ENCODE measurements at regions not wholly inside any gene's neighbourhood (a gene's known extent, or its start where the extent isn't known, plus 50 kb on each side); places are given as distances from the start of the nearest gene placed in this dataset.

DNA sequence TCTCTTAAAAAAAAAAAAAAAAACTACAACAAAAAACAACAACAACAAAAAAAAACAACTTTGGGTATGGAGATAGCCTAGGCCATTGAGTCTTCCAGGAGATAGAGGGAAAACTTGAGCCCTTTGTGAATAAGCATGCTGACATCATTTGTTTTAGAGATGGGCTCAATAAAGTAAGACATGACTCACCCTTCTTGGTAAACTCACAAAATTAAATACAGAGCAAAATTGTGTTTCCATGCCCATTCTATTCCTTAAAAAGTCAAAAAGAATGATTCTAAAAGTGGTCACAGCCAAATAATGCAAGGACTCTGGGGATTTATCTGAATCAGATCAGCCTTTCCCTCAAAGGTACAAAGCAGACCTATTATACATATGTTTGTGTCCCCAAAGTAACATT lies 117.4 kb downstream of the ETAA1 start:
- TF ChIP-seq, protein P1, sequence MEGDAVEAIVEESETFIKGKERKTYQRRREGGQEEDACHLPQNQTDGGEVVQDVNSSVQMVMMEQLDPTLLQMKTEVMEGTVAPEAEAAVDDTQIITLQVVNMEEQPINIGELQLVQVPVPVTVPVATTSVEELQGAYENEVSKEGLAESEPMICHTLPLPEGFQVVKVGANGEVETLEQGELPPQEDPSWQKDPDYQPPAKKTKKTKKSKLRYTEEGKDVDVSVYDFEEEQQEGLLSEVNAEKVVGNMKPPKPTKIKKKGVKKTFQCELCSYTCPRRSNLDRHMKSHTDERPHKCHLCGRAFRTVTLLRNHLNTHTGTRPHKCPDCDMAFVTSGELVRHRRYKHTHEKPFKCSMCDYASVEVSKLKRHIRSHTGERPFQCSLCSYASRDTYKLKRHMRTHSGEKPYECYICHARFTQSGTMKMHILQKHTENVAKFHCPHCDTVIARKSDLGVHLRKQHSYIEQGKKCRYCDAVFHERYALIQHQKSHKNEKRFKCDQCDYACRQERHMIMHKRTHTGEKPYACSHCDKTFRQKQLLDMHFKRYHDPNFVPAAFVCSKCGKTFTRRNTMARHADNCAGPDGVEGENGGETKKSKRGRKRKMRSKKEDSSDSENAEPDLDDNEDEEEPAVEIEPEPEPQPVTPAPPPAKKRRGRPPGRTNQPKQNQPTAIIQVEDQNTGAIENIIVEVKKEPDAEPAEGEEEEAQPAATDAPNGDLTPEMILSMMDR (conservative IDR thresholded peaks at IDR 0.05; ENCODE audit: low read depth in 2 of 2), result no peak
- TF ChIP-seq, protein P2, sequence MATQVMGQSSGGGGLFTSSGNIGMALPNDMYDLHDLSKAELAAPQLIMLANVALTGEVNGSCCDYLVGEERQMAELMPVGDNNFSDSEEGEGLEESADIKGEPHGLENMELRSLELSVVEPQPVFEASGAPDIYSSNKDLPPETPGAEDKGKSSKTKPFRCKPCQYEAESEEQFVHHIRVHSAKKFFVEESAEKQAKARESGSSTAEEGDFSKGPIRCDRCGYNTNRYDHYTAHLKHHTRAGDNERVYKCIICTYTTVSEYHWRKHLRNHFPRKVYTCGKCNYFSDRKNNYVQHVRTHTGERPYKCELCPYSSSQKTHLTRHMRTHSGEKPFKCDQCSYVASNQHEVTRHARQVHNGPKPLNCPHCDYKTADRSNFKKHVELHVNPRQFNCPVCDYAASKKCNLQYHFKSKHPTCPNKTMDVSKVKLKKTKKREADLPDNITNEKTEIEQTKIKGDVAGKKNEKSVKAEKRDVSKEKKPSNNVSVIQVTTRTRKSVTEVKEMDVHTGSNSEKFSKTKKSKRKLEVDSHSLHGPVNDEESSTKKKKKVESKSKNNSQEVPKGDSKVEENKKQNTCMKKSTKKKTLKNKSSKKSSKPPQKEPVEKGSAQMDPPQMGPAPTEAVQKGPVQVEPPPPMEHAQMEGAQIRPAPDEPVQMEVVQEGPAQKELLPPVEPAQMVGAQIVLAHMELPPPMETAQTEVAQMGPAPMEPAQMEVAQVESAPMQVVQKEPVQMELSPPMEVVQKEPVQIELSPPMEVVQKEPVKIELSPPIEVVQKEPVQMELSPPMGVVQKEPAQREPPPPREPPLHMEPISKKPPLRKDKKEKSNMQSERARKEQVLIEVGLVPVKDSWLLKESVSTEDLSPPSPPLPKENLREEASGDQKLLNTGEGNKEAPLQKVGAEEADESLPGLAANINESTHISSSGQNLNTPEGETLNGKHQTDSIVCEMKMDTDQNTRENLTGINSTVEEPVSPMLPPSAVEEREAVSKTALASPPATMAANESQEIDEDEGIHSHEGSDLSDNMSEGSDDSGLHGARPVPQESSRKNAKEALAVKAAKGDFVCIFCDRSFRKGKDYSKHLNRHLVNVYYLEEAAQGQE (IDR thresholded peaks at IDR 0.05; ENCODE audit: unreplicated experiment), result no peak
- TF ChIP-seq NANOG (IDR thresholded peaks at IDR 0.05; ENCODE audit: borderline replicate concordance), result no peak
- no peak for TF ChIP-seq EZH2phosphoT487 (IDR thresholded peaks at IDR 0.05; ENCODE audit: unreplicated experiment)
- no peak for TF ChIP-seq POLR2AphosphoS5 (IDR thresholded peaks at IDR 0.05; ENCODE audit: low read depth)
- no peak for TF ChIP-seq ZNF331 (CRISPR knock-in tag; IDR thresholded peaks at IDR 0.05; ENCODE audit: low read depth)
- TF ChIP-seq ZNF114 (CRISPR knock-in tag; IDR thresholded peaks at IDR 0.05), result no peak
- no peak for TF ChIP-seq CREB1 (CRISPR knock-in tag; IDR thresholded peaks at IDR 0.05; ENCODE audit: low read depth)
- TF ChIP-seq EZH2 (IDR thresholded peaks at IDR 0.05; ENCODE audit: low read depth, unreplicated experiment), result no peak
- TF ChIP-seq STAT1 (IDR thresholded peaks at IDR 0.05; ENCODE audit: unreplicated experiment), result no peak
- TF ChIP-seq JUNB (IDR thresholded peaks at IDR 0.05; ENCODE audit: unreplicated experiment), result no peak
- TF ChIP-seq, protein P3, sequence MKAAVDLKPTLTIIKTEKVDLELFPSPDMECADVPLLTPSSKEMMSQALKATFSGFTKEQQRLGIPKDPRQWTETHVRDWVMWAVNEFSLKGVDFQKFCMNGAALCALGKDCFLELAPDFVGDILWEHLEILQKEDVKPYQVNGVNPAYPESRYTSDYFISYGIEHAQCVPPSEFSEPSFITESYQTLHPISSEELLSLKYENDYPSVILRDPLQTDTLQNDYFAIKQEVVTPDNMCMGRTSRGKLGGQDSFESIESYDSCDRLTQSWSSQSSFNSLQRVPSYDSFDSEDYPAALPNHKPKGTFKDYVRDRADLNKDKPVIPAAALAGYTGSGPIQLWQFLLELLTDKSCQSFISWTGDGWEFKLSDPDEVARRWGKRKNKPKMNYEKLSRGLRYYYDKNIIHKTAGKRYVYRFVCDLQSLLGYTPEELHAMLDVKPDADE (IDR thresholded peaks at IDR 0.05), result no peak
- TF ChIP-seq, protein P4, sequence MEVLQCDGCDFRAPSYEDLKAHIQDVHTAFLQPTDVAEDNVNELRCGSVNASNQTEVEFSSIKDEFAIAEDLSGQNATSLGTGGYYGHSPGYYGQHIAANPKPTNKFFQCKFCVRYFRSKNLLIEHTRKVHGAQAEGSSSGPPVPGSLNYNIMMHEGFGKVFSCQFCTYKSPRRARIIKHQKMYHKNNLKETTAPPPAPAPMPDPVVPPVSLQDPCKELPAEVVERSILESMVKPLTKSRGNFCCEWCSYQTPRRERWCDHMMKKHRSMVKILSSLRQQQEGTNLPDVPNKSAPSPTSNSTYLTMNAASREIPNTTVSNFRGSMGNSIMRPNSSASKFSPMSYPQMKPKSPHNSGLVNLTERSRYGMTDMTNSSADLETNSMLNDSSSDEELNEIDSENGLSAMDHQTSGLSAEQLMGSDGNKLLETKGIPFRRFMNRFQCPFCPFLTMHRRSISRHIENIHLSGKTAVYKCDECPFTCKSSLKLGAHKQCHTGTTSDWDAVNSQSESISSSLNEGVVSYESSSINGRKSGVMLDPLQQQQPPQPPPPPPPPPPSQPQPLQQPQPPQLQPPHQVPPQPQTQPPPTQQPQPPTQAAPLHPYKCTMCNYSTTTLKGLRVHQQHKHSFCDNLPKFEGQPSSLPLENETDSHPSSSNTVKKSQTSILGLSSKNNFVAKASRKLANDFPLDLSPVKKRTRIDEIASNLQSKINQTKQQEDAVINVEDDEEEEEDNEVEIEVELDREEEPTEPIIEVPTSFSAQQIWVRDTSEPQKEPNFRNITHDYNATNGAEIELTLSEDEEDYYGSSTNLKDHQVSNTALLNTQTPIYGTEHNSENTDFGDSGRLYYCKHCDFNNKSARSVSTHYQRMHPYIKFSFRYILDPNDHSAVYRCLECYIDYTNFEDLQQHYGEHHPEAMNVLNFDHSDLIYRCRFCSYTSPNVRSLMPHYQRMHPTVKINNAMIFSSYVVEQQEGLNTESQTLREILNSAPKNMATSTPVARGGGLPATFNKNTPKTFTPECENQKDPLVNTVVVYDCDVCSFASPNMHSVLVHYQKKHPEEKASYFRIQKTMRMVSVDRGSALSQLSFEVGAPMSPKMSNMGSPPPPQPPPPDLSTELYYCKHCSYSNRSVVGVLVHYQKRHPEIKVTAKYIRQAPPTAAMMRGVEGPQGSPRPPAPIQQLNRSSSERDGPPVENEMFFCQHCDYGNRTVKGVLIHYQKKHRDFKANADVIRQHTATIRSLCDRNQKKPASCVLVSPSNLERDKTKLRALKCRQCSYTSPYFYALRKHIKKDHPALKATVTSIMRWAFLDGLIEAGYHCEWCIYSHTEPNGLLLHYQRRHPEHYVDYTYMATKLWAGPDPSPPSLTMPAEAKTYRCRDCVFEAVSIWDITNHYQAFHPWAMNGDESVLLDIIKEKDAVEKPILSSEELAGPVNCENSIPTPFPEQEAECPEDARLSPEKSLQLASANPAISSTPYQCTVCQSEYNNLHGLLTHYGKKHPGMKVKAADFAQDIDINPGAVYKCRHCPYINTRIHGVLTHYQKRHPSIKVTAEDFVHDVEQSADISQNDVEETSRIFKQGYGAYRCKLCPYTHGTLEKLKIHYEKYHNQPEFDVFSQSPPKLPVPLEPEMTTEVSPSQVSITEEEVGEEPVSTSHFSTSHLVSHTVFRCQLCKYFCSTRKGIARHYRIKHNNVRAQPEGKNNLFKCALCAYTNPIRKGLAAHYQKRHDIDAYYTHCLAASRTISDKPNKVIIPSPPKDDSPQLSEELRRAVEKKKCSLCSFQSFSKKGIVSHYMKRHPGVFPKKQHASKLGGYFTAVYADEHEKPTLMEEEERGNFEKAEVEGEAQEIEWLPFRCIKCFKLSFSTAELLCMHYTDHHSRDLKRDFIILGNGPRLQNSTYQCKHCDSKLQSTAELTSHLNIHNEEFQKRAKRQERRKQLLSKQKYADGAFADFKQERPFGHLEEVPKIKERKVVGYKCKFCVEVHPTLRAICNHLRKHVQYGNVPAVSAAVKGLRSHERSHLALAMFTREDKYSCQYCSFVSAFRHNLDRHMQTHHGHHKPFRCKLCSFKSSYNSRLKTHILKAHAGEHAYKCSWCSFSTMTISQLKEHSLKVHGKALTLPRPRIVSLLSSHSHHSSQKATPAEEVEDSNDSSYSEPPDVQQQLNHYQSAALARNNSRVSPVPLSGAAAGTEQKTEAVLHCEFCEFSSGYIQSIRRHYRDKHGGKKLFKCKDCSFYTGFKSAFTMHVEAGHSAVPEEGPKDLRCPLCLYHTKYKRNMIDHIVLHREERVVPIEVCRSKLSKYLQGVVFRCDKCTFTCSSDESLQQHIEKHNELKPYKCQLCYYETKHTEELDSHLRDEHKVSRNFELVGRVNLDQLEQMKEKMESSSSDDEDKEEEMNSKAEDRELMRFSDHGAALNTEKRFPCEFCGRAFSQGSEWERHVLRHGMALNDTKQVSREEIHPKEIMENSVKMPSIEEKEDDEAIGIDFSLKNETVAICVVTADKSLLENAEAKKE (CRISPR knock-in tag; IDR thresholded peaks at IDR 0.05), result no peak
